ENCODE measurements at regions not wholly inside any gene's neighbourhood (a gene's known extent, or its start where the extent isn't known, plus 50 kb on each side); places are given as distances from the start of the nearest gene placed in this dataset.
"Not testable (repeated sequence)": the region's sequence is repeated elsewhere in the genome, so short reads cannot be mapped to it uniquely, and the experiment has no call there.

GRCh38 chr5:18380729-18381362 lies 746.6 kb downstream of the TAF11L14 start:
- no peak for DNase-seq

- peak; percentile 52 for DNase-seq
Observed at GRCh38 chr5:18393565-18394442, 759.5 kb downstream of the TAF11L14 start.

DNA sequence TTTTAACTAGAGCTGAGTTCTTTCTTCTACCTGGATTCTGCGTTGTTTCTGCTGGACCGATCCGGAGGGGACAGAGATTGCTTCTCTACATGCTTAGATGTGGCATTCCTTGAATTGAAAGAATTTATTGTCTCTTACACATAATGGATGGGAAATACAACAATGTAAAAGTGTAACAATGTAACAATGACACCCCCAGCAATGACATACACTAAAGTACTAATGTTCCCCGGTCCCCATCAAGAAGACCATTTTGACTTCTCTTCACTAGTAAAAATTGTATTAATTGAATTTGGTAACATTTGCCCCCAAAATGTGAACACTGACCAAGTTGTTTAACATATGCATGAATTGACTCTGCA lies 760.2 kb downstream of the TAF11L14 start:
- no peak for DNase-seq

DNA sequence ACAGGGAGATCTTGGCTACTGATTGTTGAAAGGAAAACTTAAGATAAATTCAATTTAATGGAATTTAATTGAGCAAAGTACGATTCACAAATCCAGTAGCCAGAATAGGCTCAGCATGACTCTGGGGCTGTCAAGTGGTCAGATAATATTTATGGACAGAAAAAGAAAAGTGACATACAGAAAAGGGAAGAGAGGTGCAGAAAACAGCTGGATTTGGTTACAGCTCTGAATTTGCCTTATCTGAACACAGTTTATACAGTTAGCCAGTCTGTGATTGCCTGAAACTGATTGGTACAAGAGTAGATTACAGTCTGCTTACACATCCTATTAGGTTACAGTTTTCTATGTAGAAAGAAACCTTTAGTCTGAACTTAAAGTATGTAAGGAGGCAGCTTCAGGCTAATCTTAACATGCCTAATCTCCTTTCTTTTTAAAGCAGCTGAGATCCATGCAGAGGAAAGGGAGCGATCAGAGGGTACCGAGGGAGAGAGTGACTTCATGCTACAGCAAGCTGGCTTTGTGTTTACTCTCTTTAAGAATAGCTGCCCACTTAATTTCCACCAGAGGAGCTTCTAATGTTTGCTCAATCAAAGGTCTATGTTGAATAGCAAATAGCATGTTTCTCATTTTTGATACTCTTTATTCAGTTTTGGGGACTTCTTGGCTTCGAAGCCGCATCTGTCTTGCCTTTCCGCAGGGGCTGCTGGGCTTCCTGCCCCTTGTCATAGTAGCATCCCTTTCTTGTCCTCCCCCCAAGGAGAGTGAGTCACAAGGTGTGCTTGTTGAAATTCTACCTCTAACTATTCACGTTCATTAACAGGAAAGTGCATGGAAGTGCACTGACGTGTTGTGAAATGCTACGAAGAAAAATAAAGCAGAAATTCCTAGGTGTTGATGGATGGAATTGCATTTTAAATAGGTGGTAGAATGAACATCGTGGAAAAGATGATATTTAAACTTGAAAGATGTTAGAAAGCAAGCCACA lies 761.2 kb downstream of the TAF11L14 start:
- no peak for DNase-seq

DNA sequence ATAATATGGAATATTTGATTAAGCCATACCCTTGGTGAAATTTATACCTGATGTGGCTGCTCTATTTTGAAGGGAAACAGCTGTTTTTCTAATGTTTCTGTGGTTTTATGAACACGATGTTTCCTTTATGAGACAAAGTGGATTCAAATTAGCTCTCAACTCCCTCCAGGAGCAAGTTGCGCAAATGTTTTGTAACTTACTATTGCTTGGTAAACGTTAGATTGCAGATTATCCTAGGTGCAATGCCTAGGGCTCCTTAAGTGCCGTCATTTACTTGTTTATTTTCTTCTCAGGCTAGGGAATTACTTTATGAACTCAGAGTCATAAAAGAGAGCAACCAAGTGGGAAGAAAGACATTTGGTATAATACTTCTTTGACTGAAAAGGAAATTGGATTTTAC lies 763.1 kb downstream of the TAF11L14 start:
- no peak for DNase-seq

- no peak for DNase-seq
Observed at GRCh38 chr5:18397891-18398290, 763.6 kb downstream of the TAF11L14 start.

GRCh38 chr5:18399461-18400327 lies 765.4 kb downstream of the TAF11L14 start:
- DNase-seq, result not testable (repeated sequence)

DNA sequence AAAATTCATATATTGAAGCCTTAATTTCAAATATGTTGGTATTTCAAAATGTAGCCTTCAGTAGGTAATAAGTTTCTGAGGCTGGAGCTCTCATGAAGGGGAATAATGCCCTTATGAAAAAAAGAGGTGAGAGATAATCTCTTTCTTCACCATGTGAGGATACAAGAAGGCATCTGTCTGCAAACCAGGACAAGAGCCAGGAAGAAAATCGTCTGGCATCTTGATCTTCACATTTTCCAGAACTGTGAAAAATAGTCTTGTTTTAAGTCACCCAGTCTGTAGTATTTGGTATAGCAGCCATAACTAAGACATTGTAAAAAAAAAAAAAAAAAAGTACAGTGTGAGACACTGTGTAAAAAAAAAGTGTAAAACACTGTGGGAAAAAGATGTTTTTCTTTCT lies 768.9 kb downstream of the TAF11L14 start:
- no peak for DNase-seq

- no peak for DNase-seq
Observed at GRCh38 chr5:18403941-18404438, 769.7 kb downstream of the TAF11L14 start.

- DNase-seq, result no peak
Observed at GRCh38 chr5:18420711-18421110, 786.5 kb downstream of the TAF11L14 start.

DNA sequence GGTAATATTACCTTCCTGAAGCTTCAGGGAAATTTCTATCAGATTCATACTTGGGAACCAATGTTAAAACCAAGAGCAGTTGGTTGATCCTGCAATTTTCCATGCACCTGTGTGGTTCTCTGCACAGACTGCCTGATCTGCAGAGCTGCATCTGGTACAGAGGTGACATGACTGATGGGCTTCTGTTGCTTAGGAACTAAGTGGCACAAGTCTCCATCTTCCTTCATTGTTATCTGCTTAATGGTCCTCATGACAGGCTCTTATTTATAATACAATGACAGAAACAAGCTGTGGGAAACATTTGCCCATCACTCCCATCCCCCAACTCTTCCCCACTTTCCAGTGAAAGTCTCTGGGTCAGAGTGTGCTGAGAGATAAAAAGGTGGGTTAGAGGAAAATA lies 799.1 kb downstream of the TAF11L14 start:
- DNase-seq, result no peak

GRCh38 chr5:18438126-18438525 lies 803.9 kb downstream of the TAF11L14 start:
- DNase-seq, result no peak

DNA sequence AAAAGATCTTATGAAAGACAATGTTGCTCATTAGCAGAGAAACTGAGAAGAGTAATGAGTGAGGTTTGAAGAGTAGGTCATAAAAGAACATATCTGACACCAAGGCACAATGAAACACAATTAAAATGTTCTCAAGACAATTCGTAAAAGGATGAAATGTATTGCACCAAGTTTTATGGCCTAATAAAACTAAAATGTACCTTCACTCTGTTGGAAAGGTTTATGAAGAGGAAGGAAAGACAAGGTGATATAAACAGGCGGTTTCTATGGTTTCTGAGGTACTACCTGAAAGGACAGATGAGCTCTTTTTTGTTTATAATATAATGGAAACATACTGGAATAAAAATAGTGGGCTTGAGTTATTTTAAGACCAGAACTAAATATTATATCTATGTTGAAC lies 821.3 kb downstream of the TAF11L14 start:
- no peak for DNase-seq

- no peak for DNase-seq
Observed at GRCh38 chr5:18457255-18457654, 823.0 kb downstream of the TAF11L14 start.

DNA sequence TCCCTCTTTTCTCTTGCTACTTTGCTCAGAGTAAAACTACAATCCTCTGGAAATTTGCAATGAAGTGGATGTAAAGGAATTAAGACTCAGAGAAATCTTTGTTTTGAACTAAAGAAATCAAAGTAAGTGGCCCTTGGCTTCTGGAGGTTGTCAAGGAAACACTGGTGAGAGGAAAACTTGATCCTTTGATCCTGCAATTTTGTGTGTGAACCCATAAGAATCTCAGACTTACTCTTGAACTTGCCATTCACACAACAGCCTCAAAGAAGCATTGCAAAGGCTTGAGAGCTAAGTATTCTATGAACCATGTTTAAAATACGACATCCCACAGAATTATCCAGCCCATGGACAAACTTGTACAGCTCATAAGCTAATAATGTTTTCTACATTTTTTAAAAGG lies 827.5 kb downstream of the TAF11L14 start:
- DNase-seq, result no peak

DNA sequence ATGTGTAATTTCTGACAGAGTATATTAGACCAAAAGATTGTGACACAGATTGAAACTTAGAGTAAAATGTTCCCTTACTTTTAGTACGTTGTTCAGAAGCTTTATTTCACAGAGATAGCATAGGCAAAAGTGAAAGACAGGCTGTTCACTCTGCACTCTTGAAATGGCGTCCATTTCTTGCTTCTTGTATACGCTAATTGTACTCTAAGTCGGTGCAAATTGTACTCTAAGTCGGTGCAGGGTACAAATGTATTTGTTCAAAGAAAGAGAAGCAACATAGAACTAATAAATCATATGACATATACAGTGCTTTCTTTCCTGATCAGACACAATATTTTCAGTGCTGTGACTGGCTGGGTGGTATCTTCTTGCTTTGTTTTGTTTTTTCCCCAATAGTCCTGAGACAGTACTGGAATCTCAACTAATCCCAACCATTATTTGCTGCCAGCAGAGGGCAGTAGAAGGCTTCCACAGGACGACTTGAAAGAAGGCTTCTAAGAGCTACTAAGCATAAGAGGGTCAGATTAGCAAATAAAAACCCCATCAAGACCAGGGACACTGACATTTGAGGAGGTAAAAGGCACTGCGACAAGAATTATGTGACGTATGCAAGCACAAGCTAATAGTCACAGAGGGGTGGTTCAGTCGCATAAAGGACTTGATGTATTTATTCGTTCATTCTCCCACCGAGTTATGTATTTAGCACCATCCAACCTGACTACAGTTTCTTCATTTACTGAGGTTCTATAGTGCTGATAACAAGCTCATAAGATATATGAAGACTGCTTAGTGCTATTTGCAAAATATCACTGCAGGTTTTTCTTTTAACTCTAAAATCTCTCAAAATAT lies 831.8 kb downstream of the TAF11L14 start:
- peak; percentile 37 for DNase-seq

DNA sequence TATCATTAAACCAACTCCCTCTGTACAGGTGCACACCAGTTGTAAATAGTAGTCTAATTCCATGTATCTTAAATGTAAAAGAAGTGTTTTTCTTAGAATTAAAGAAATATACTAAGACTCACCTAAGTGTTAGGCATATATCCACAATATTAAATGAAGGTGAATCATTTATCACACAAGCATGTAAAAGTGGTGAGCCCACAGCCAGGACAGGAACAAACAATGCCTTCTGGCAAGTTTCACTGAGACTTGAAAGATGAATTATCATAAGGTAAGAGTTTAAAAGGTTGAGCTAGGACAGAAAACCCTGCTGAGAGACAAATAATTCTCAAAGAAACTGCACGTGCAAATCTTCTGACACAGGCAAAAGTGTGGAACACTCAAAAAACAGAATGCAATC lies 832.5 kb downstream of the TAF11L14 start:
- DNase-seq, result no peak

- DNase-seq, result not testable (repeated sequence)
Observed at GRCh38 chr5:18471791-18472190, 837.5 kb downstream of the TAF11L14 start.

GRCh38 chr5:18483451-18483850 lies 849.2 kb downstream of the TAF11L14 start:
- no peak for DNase-seq

DNA sequence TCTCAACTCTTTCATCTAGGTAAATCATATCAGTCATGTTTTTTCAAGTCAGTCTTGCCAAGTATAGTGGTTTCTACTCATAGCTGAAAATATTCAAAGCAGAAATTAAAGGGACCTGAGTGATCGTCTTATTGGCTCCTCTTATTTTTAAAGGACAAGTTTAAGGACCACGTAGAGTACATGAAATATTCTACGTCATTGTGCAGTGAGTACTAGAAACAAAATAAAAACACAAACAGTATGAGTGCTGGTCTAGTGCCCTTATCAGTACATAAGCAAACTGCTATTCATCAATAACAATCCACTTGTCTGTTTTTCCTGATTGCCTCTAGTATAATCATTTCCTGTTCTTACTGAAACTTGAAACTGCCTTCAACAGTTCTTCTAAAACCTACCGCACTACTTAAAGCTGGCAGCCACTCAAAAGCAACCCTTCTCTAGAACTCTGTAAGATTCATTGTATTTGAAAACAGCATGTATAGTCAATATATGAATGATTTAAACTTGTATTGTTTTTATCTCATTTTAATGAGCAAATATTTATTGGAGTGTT lies 853.7 kb downstream of the TAF11L14 start:
- no peak for DNase-seq

DNA sequence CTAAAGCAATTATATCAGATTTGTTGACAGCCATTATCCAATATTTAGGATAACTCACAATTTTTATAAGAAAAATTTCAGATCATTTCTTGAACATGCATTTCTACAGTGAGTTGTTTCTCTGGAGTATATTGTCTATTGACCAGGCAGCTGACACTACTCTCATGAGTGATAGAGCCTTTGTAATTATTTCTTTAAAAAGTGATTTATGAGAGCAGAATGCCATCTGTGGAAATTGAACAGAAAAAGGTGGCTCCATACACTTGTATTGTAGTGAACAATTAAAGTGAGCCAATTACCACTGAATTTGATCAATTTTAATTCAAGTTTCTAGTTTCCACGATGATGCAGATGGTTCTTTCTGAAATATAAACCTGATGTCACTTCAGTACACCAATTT lies 855.4 kb downstream of the TAF11L14 start:
- no peak for DNase-seq
